RWPE2 (cell line): ENCODE measurements at regions not wholly inside any gene's neighbourhood (a gene's known extent, or its start where the extent isn't known, plus 50 kb on each side); places are given as distances from the start of the nearest gene placed in this dataset.

ENCODE experiments used
- ATAC-seq: fragments of 200-7000 bp; cut with Tn5 transposase; 3 replicates; pipeline ENCODE4 v1.9.1; 2021; ENCODE audit warnings: low read depth
- DNase-seq: peaks from one replicate; pipeline ENCODE4 v3.0.0-alpha.2; 2020; ENCODE audit warnings: low spot score
- H3K27ac ChIP-seq: fragments of 450-650 bp; 2 replicates; pipeline ENCODE4 v1.5.1; 2017; ENCODE audit warnings: mild to moderate bottlenecking; ENCODE audit not compliant: poor library complexity, severe bottlenecking
- H3K27me3 ChIP-seq: fragments of 250-450 bp; sonication (Bioruptor Pico); 2 replicates; pipeline ENCODE4 v1.5.1; 2021; ENCODE audit warnings: mild to moderate bottlenecking, moderate library complexity; ENCODE audit not compliant: insufficient read depth, poor library complexity, severe bottlenecking
- H3K36me3 ChIP-seq: fragments of 250-450 bp; sonication (Bioruptor Pico); 2 replicates; pipeline ENCODE4 v1.5.1; 2020; ENCODE audit warnings: low read depth, mild to moderate bottlenecking, moderate library complexity
- H3K4me1 ChIP-seq: fragments of 250-450 bp; sonication (Bioruptor Pico); 2 replicates; pipeline ENCODE4 v1.5.1; 2021; ENCODE audit warnings: mild to moderate bottlenecking, moderate library complexity; ENCODE audit not compliant: insufficient read depth, poor library complexity, severe bottlenecking
- H3K4me3 ChIP-seq: fragments of 250-450 bp; sonication (Bioruptor Pico); 2 replicates; pipeline ENCODE4 v1.5.1; 2021; ENCODE audit warnings: mild to moderate bottlenecking, moderate library complexity; ENCODE audit not compliant: severe bottlenecking
- H3K9me3 ChIP-seq: fragments of 250-450 bp; sonication (Bioruptor Pico); 2 replicates; pipeline ENCODE4 v1.5.1; 2021; ENCODE audit warnings: mild to moderate bottlenecking, moderate library complexity; ENCODE audit not compliant: severe bottlenecking
- CTCF ChIP-seq: fragments of 450-650 bp; IDR thresholded peaks from one replicate; pipeline ENCODE4 v1.5.1; 2017; ENCODE audit warnings: mild to moderate bottlenecking, moderate library complexity; ENCODE audit not compliant: poor library complexity, severe bottlenecking

GRCh38 chr4:129428454-129428853, 332.5 kb downstream of the C4orf33 start:
- no peak for TF ChIP-seq CTCF
- no peak for DNase-seq
- Histone ChIP-seq H3K4me1 (no peaks in the 10 kb centered on the region), H3K9me3 (no peaks in the 10 kb centered on the region), H3K27me3 (no peaks in the 10 kb centered on the region), H3K4me3 (no peak overlapping the region), H3K27ac (no peak overlapping the region), H3K36me3 (no peaks in the 10 kb centered on the region)
- no peak for ATAC-seq

- Histone ChIP-seq H3K27me3 (no peaks in the 10 kb centered on the region), H3K9me3 (no peaks in the 10 kb centered on the region), H3K27ac (no peak overlapping the region), H3K4me1 (no peaks in the 10 kb centered on the region), H3K4me3 (no peak overlapping the region), H3K36me3 (no peaks in the 10 kb centered on the region)
- DNase-seq: no peak
- ATAC-seq: no peak; the same call in 2 of the 3 replicates
- TF ChIP-seq CTCF: no peak
Observed at GRCh38 chr4:129429581-129430320, 333.8 kb downstream of the C4orf33 start.

GRCh38 chr4:129437347-129437746, 341.4 kb downstream of the C4orf33 start:
- Histone ChIP-seq H3K4me1 (no peaks in the 10 kb centered on the region), H3K9me3 (no peaks in the 10 kb centered on the region), H3K27me3 (no peaks in the 10 kb centered on the region), H3K27ac (no peak overlapping the region), H3K4me3 (no peak overlapping the region), H3K36me3 (no peaks in the 10 kb centered on the region)
- DNase-seq (no peak), ATAC-seq (no peak)
- no peak for TF ChIP-seq CTCF

GRCh38 chr4:129438456-129438981, 342.6 kb downstream of the C4orf33 start:
- no peaks in the 10 kb centered on the region for H3K27me3 ChIP-seq
- ATAC-seq (no peak), DNase-seq (no peak)
- no peaks in the 10 kb centered on the region for H3K4me1 ChIP-seq
- no peak for TF ChIP-seq CTCF
- H3K27ac ChIP-seq: no peak overlapping the region
- H3K4me3 ChIP-seq: no peak overlapping the region
- H3K36me3 ChIP-seq: no peaks in the 10 kb centered on the region
- H3K9me3 ChIP-seq: no peaks in the 10 kb centered on the region

- no peak for TF ChIP-seq CTCF
- DNase-seq: no peak
- Histone ChIP-seq H3K9me3 (no peaks in the 10 kb centered on the region), H3K36me3 (no peaks in the 10 kb centered on the region), H3K27ac (no peak overlapping the region), H3K4me3 (no peak overlapping the region), H3K4me1 (no peaks in the 10 kb centered on the region), H3K27me3 (no peaks in the 10 kb centered on the region)
- peak; percentile 55; the same call in 1 of the 3 replicates for ATAC-seq
Observed at GRCh38 chr4:129446074-129446473, 350.1 kb downstream of the C4orf33 start.
